KBM-7 (cell line): ENCODE measurements at regions not wholly inside any gene's neighbourhood (a gene's known extent, or its start where the extent isn't known, plus 50 kb on each side); places are given as distances from the start of the nearest gene placed in this dataset.

Source experiments
- DNase-seq: peaks from one replicate; pipeline ENCODE4 v3.0.0-alpha.2; 2015
- in situ Hi-C: fragments of 300-500 bp; cut with MboI; formaldehyde crosslinking; loops from 2 replicates; pipeline ENCODE4 v1.14.3; 2020; ENCODE audit warnings: low sequenced_read_pairs, low pct_unique_long_range_greater_than_20kb, mixed read lengths

- DNase-seq: no peak
- in situ Hi-C loops: no loop called here
Measured at GRCh38 chr1:228904222-228904621, 168.9 kb downstream of the RHOU start.

- in situ Hi-C loops: no loop called here
- no peak for DNase-seq
Measured at GRCh38 chr1:228905701-228906101, 170.4 kb downstream of the RHOU start.

GRCh38 chr1:228906223-228906860 lies 171.1 kb downstream of the RHOU start:
- in situ Hi-C loops: no loop called here
- DNase-seq: no peak

- DNase-seq: no peak
- in situ Hi-C loops: no loop called here
Measured at GRCh38 chr1:228911225-228912210, 176.2 kb downstream of the RHOU start.

GRCh38 chr1:228913626-228914414 lies 178.5 kb downstream of the RHOU start:
- in situ Hi-C loops: no loop called here
- no peak for DNase-seq

- in situ Hi-C loops: no loop called here
- DNase-seq: no peak
Measured at GRCh38 chr1:228914700-228915099, 179.4 kb downstream of the RHOU start.

- DNase-seq: no peak
- in situ Hi-C loops: no loop called here
Measured at GRCh38 chr1:228917342-228917741, 182.1 kb downstream of the RHOU start.

GRCh38 chr1:228917755-228918154 lies 182.5 kb downstream of the RHOU start:
- no peak for DNase-seq
- in situ Hi-C loops: no loop called here

GRCh38 chr1:228918335-228918734 lies 183.1 kb downstream of the RHOU start:
- in situ Hi-C loops: no loop called here
- no peak for DNase-seq

- DNase-seq: no peak
- in situ Hi-C loops: no loop called here
Measured at GRCh38 chr1:228919914-228920313, 184.6 kb downstream of the RHOU start.

GRCh38 chr1:228920831-228921230 lies 185.6 kb downstream of the RHOU start:
- in situ Hi-C loops: no loop called here
- no peak for DNase-seq

GRCh38 chr1:228921481-228921880 lies 186.2 kb downstream of the RHOU start:
- DNase-seq: peak; percentile 59
- in situ Hi-C loops: no loop called here

- DNase-seq: no peak
- in situ Hi-C loops: no loop called here
Measured at GRCh38 chr1:228922722-228923376, 187.6 kb downstream of the RHOU start.

GRCh38 chr1:228923973-228924686 lies 188.9 kb downstream of the RHOU start:
- in situ Hi-C loops: no loop called here
- DNase-seq: no peak

GRCh38 chr1:228925691-228926090 lies 190.4 kb downstream of the RHOU start:
- DNase-seq: no peak
- in situ Hi-C loops: no loop called here

- in situ Hi-C loops: no loop called here
- no peak for DNase-seq
Measured at GRCh38 chr1:228927421-228927820, 192.1 kb downstream of the RHOU start.

- DNase-seq: no peak
- in situ Hi-C loops: no loop called here
Measured at GRCh38 chr1:228927946-228928898, 192.9 kb downstream of the RHOU start.
